B cell (primary cell): ENCODE measurements at regions not wholly inside any gene's neighbourhood (a gene's known extent, or its start where the extent isn't known, plus 50 kb on each side); places are given as distances from the start of the nearest gene placed in this dataset.

Experiments used
- EZH2 ChIP-seq: IDR thresholded peaks from 2 replicates; pipeline ENCODE4 v1.6.1; 2012; ENCODE audit warnings: borderline replicate concordance, low read depth, mild to moderate bottlenecking, moderate library complexity, low read length; ENCODE audit not compliant: insufficient read depth, poor library complexity, severe bottlenecking
- TF ChIP-seq, protein P1 (sequence below): fragments of 200-600 bp; IDR thresholded peaks from one replicate; pipeline ENCODE4 v1.8.0; 2022; ENCODE audit warnings: antibody characterized with exemption, mild to moderate bottlenecking

DNA sequence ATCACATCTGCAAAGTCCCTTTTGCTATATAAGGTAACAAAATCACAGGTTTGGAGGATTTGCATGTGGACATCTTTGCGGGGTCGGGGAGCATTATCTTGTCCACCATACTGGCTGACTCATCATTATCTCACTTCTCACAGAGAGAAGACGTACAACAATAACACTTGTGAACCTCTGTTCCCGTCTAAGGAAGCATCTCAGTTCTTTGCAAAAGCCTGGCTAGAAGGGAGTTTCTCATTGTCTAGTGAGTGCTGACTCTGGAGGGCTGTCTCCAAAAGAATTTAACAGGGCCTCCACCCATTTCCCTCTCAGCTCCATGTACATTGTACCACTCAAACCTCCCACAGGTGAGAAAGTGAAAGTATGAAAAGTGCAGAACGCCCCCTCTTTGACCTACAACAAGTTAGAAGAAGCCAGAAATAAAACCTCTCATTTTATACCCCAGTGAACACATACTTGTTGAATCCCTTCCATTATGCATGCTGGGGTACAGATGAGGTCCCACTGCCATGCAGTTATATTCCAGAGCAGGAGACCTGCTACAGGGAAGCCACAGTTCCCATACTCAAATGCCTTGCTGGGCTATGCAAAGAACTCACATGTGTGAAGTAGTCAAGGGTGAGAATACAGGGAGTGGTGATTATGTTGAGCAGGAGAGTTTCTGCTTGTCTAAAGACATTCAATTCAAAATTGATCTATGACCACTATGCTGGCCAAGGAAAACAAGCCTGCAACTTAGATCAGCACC lies 121.7 kb upstream of the PRDX6 start:
- TF ChIP-seq EZH2 = no peak
- TF ChIP-seq, protein P1, sequence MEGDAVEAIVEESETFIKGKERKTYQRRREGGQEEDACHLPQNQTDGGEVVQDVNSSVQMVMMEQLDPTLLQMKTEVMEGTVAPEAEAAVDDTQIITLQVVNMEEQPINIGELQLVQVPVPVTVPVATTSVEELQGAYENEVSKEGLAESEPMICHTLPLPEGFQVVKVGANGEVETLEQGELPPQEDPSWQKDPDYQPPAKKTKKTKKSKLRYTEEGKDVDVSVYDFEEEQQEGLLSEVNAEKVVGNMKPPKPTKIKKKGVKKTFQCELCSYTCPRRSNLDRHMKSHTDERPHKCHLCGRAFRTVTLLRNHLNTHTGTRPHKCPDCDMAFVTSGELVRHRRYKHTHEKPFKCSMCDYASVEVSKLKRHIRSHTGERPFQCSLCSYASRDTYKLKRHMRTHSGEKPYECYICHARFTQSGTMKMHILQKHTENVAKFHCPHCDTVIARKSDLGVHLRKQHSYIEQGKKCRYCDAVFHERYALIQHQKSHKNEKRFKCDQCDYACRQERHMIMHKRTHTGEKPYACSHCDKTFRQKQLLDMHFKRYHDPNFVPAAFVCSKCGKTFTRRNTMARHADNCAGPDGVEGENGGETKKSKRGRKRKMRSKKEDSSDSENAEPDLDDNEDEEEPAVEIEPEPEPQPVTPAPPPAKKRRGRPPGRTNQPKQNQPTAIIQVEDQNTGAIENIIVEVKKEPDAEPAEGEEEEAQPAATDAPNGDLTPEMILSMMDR = no peak
